Suppressor macrophage treated with lipopolysaccharide for 4 hours (primary cell): ENCODE measurements at regions not wholly inside any gene's neighbourhood (a gene's known extent, or its start where the extent isn't known, plus 50 kb on each side); places are given as distances from the start of the nearest gene placed in this dataset.

Source experiments
- DNase-seq: peaks from one replicate; pipeline ENCODE4 v3.0.0-alpha.2; 2020

DNA sequence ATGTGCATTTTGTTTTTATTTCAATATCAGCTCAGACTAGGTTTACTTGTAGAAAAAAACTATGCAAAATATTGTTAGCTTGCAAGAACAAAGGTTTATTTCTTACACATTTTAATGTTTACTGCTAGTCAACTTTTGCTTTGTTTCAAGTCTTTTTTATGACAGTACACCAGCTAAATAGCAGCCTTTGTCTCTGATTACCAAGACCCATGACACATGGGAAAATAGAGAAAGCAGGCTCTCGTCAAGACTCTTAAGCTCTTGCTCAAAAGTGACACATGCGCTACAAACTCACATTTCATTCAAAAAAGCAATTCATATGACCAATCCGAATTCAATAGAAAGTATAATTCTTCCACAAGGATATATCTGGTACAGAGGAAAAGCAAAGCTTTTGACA is 642.3 kb upstream of the SLITRK1 start:
- no peak for DNase-seq

DNA sequence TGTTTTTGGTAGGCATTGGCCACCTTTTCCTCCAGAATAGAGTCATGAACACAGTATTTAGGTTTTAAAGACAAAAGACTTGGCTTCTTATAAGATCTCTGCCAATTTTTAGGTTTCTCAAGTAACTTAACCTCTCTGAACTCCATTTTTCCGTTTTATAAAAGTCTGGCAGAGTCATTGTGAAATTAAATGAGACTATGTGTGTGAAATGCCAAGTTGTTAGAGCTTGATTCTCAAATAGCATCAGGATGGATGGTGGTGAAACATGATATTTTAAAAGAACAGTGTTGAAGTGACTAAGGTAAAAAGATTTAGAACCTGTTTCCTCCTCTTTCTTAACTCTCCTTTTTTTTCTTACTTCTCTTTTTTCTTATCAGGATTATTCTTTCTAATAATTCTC is 617.7 kb upstream of the SLITRK1 start:
- no peak for DNase-seq

DNA sequence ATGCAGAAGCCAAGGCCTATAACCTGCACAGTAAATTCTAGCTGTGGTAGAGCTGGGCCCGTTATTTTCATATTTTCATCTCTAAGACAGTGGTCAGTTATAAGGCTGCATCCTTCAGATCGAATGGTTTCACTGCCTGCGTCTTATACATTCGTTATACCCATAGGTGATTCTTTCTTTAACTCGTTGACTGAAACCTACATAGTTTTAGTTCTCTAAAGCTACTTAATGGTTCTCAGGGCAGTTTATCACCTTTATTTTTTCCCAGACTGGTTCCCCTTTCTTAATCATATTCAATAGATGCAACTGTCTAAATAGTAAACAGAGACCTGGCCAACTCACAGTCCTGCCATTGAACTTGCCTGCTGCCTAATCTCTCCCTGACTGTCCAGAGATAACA is 615.3 kb upstream of the SLITRK1 start:
- no peak for DNase-seq

DNA sequence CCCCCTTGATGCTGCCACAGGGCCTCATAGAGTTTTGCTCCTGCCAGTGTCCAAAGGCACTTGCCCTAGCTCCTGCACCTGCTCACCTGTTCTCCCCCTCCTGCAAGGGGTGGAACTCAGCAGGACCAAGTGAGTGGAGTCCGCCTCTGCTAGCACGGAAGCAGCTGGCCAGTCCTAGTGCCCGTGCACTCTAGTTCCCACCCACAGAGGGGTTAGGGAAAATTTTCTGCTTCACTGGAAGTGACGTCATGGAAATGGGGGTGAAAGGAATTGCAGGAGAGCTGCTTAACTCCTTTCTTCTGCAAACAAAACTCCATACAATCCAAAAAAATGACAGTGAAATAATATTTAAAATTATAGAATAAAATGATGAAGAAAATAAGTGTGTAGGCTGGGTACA is 609.7 kb upstream of the SLITRK1 start:
- DNase-seq, result no peak

DNA sequence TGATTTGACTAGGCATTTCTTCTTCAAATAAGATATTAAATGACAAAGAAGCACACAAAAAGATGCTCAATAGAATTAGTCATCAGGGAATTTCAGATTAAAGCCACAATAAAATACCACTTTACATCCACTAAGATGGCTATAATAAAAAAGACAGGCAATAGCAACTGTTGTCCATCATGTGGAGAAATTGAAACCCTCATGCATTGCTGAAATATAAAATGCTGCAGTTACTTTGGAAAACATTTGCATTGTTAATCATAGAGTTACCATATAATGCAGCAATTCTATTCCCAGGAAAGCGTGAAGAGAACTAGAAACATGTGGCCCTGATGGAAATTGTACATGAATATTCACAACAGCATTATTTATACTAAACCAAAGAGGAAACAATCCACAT is 605.5 kb upstream of the SLITRK1 start:
- no peak for DNase-seq

DNA sequence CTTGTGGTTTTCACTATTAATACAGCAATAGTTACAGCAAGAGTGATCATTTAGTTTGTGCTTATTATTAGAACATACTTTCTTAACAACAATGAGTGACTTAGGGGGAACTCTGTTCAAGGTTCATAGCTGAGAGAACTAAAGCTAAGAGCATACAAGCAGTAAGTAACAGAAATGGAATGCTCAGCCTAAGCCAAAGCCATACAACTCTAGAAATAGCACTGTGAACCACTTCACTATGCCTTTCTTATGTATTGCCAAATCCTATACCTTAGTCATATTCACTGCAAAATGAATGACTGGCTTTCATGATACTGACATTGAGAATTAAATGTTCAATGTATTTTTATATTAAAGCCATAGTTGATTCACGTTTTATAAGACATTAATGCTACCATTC is 599.7 kb upstream of the SLITRK1 start:
- no peak for DNase-seq

DNA sequence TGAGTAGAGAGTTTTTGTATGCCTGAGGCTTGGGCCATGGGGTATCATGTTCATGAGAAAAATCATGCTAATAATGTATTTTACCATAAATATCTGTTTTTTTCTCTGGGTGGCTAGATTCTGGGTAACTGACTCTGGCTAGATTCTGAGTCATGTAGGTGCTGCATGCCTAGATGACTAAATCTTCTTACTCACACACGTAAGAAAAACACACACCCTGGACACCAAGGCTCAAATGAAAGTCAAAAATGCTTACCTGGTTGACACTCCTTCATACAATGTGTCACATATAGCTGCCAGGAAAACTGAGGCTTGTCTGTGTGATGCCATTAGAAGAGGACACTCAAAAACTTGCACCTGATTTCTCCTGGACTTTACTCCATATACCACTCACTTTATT is 597.4 kb upstream of the SLITRK1 start:
- no peak for DNase-seq

DNA sequence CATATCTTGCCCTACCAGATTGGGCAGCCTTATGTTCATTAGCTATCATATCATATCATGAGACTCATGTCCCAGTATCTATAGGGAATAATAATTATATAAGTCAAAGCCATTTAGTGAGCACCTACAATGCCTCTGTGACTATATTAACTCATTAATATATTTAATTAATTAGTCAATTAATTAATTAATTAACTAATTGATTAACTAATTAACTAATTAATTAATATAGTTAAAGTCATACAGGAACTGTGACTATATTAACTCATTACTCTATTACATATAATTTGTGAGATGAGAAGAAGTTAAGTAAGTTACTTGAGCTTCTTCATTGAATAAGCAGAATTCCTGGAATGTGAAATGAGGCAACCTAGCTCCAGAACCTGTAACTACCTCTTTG is 588.3 kb upstream of the SLITRK1 start:
- DNase-seq, result no peak

DNA sequence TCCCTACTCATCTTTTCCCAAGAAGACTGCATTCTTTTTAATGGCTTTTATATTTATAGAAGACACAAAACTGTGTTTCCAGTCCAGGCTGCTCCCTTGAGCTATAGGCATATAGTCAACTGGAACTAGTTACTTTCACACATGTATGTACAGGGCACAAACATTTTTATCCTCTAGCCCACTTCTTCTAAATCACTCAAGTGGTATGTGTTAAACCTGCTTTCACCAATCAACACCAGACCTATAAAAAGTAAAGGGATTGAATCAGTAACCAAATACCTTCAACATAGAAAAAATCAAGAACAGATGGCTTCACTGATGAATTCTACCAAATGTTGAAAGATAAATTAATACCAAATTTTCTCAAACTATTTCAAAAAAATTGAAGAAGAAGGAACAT is 584.2 kb upstream of the SLITRK1 start:
- DNase-seq, result no peak

DNA sequence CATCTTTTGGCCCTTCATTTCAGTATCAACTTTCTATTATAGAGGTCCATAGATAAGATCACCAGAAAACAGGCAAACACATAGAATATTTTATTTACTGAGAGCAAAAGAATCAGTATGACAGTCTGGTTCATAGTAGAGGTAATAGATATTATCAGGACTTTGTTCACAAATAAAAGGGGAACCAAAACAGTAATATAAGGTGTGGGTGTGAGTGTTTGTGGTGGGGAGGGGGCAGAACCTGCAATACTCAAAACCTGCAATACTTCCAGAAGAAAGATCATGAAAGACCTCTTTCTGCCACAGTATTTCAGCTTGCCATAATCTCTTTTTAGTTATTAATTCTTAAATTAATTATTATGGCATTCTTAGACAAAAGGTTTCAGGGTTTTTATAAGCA is 578.7 kb upstream of the SLITRK1 start:
- no peak for DNase-seq

DNA sequence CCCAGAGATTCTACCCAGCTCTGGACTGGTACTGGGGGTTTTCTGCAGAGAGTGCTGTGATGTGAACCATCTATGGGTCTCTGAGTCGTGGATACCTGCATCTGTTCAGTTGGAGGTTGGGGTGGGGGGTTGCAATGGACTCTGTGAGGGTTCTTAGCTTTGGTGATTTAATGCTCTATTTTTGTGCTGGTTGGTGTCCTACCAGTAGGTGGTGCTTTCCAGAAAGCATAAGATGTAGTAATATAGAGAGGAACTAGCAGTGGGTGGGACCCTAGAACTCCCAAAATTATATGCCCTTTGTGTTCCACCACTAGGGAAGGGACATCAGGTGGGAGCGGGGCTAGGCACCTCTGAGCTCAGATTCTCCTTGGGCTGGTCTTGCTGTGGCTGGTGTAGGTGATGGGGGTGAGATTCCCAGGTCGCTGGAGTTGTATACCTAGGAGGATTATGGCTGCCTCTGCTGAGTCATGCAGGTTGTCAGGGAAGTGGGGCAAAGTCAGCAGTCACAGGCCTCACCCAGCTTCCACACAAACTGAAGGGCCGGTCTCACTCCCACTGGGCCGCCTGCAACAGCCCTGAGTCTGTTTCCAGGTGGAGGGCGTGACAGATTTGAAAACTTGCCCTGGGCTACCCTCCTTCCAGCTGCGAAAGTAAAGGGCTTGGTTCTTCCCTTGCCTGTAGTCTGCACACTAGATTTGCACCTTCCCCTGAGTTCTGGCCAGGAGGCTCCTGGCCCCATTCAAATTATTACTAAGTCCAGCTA is 573.0 kb upstream of the SLITRK1 start:
- no peak for DNase-seq

DNA sequence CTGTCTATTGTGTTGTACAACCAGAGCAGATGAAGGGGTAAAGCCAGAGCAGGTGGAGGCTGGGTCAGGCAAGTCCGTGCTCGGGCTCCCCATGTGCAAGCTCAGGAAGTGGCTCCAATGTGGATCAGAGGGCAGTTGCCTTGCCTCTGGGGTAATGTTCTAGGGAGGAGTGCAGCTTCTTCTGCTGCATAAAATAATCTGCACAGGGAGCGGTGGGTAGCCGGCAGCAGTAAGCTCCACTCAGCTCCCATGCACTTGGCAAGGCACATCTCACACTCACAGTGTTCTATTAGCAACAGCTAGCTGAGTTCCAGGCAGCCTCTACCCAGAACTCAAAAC is 565.3 kb upstream of the SLITRK1 start:
- no peak for DNase-seq

DNA sequence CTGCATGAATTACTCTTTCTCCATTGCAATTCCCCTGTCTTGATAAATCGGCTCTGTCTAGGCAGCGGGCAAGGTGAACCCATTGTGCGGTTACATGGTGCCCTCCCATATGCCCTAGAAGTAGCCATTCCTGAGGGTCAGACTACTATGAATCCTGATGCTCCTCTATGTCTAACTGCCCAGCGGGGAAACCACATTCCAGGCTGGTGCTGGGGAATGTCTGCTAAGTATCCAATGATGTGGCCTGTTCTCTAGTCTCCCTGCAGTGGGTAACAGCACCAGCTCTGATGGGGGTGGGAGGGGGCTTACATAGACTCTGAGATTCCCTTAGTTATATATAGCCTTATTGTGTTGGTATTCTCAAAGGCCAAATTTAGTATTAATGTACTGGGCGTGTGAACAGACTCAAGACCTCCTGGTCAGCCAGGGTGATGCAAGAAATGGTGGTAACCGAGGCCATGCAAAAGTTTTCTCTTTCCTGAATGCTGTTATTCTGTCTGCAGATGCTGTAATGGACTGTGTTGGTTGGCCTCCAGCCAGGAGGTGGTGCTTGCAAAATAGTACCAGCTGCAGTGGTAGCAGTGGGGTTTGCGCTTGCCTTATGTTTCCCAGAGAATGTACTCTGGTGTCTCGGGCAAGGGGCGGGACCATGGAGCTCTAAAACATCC is 564.8 kb upstream of the SLITRK1 start:
- no peak for DNase-seq

DNA sequence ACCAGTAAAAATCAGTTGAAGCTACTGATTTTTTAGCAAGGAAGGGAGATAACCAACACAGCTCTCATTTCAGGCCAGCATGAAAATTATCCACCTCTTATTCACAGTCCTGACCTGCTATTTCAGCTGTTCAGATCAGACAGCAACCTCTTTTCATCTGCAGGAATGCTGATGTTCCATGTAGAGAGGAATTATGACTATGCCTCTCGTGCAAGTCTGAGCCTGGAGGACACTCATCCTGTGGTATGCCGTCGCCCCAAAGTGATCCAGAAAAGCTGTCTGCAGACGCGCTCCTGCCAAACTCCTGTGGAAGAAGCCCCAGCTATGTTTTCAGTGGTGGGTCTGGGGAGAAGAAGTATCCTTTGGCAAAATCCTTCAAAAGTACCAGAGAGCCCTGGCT is 563.5 kb upstream of the SLITRK1 start:
- no peak for DNase-seq

DNA sequence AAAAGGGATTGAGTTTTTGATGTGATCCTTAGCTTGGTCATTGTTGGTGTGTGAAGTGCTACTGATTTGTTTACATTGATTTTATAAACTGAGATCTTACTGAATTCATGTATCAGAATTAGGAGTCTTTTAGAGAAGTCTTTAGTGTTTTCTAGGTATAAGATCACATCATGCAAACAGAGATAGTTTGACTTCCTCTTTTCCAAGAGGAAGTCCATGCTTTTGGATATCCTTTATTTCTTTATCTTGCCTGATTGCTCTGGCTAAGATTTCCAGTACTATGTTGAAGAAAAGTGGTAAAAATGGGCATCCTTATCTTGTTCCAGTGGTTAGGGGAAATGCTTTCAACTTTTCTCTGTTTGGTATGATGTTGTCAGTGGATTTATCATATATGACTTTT is 561.2 kb upstream of the SLITRK1 start:
- no peak for DNase-seq

DNA sequence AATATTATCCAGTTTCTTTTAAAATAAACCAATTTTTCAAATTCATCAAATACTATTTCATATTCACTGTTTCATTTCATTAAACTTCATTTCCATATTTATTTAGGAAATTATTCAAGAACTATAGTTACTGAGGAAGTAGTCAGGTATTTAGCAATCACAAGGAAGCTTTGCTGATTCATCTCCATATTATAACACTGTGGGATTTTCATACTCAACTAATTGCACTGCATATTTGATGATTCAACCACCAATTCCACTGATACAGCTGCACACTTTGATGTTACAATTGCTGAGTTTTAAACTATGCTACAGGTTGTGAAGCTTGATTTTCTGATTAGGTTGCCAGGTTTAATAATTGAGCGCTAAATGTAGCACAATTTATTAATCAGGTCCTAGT is 556.8 kb upstream of the SLITRK1 start:
- DNase-seq, result no peak

DNA sequence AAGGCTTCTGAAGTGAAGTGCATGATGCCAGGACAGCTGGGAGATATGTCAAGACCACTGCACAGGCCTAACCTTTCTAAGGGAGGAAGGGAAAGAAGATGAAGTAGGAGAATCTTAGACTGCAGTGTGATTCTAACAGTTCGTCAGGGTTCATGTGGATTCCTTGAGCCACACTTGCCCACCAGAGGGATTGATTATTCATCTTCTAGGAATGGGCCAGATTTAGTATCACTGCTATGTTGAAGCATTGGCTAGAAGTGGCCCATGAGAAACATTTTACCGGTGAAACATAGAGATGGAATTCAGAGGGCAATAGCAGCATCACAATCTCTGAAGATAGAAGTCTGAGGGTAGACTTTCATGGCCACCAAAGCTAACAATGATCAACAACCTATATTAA is 550.8 kb upstream of the SLITRK1 start:
- DNase-seq, result no peak

DNA sequence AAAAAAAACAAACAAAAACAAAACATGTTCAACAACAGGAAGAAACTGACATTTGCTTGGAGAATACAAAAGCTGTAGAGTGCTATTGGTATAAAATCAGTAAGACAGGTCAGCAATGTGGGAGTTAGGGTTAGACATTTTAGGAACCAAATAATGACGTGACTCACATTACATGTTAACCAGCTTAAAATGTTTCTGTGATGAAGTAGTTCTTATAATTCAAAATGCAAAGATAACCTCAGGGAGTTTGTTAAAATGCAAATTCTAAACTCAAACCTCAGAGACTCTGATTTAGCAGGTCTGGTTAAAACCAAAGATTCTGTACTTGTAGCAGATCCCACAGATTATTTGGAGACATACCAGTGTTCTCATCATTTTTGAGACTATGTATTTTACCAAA is 549.4 kb upstream of the SLITRK1 start:
- no peak for DNase-seq

DNA sequence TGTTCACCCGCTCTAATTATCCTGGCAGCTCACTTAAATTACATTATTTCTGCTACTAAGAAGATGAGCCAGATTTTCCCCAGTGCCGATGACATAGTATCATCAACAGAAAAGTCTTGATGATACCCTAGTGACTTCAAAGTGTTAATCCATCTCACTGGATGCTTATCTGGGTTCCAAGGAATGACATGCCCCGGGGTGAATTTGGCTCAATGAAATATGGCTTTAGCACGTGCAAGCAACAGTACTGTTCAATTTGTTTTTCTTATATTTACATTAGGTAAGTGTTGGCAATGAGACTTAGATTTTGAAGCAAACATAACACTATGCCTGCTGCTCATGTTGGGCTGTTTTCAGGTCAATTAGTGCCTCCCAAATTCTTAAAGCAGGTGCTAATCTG is 548.2 kb upstream of the SLITRK1 start:
- no peak for DNase-seq

DNA sequence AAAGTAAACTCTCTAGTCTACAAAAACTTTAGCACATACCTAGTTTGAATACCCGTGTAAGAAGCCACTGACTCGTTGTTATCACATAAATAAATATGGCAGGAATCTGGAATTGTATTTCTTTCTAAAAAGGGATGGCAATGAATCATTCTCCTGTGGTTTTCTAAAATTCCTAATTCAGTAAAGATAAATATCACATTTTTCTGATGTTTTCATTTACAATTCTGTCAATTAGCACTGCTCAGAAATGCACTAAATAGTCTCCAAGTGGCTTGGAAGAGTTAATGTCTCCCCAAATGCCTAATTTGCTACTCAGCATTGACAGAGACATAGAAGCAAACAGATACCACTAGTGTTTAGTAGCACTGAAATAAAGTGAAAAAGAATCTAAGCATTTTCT is 547.7 kb upstream of the SLITRK1 start:
- no peak for DNase-seq

DNA sequence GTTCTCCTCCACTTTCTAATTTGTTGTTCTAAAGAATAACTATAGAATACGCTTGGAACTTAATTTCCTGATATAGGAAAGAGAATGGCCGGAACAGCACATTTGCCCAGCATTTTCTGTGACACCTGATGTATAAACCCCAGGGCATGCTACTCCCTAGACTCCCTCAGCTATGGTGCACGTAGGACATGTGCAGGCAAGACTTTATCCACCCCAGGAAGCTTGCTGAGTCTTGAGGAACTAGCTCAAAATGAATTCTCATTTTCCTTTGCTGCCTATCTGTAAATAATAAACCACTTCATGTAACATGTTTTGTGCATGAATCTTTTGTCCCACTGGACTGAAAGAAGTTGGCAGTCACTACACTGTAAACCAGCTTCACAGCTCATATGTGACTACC is 535.8 kb upstream of the SLITRK1 start:
- DNase-seq, result no peak

DNA sequence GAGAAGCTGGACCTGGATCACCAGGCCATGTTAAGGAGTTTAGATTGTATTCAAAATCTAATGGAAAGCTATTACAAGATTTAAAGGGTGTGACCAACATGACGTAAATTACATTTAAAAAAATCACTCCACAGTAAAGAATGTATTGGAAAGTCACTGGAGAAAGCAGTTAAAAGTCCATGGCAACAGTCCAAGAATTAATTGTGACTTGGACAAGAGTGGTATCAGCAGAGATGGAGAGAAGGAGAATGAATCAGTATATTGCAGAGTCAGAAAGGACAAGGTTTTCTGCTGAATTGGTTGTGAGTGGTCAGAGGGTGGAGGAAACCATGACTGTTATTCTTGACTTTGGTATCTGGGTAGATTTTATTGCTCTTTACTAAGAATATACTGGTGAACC is 535.1 kb upstream of the SLITRK1 start:
- DNase-seq, result no peak

DNA sequence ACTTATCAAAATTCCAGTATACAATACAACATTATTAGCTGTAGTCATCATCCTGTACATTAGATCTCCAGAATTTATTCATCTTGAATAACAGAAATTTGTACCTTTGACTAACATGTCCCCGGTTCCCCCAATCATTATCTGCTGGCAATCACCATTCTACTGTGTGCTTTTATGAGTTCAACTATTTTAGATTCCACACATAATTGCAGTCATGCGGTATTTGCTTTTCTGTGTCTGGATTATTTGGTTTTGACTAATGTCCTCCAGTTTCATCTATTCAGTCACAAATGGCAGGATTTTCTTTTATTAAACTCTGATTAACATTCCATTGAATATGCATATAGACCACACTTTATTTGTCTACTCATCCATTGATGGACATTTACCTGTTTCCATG is 530.7 kb upstream of the SLITRK1 start:
- no peak for DNase-seq

DNA sequence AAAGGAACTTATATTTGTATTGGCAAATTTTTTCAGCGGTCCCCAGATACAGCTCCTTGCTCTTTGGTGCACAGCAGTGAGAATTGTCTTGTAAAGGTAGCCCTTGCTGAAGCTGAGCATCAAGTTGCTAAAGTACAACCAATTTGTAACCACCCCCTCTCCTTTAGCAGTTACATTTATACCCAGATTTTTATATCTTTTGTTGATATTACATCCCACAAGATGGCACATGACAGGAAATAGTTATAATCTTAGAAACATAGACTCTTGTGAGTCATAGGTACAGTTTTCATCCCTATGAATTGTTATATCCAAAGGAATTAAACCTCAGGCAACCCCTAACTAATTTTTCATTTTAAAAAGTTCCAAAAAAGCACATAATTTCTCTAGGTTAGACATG is 523.0 kb upstream of the SLITRK1 start:
- no peak for DNase-seq

DNA sequence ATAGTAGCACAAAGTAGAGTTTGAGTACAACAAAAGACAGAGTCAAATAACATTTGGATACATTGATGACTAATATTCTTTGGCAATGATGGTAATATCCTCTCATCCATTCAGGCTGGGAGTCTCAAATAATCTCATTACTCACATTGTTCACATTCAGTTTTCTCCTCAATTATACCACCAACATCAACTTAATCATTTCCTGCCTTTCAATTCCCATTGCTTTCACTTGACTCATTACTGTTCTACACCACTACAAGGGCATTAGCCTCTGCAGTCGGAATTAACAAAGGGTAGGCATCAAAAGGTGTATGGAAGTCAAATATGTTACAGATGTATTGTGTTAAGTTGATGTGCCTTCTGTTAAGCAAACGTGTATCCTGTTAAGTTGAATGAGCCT is 518.4 kb upstream of the SLITRK1 start:
- no peak for DNase-seq
